SKM-1 (cell line): ENCODE measurements at regions not wholly inside any gene's neighbourhood (a gene's known extent, or its start where the extent isn't known, plus 50 kb on each side); places are given as distances from the start of the nearest gene placed in this dataset.

Source experiments
- DNase-seq: peaks from one replicate; lab custom pipeline; 2025; ENCODE audit not compliant: unreplicated experiment; lab: John Stamatoyannopoulos, UW

DNA sequence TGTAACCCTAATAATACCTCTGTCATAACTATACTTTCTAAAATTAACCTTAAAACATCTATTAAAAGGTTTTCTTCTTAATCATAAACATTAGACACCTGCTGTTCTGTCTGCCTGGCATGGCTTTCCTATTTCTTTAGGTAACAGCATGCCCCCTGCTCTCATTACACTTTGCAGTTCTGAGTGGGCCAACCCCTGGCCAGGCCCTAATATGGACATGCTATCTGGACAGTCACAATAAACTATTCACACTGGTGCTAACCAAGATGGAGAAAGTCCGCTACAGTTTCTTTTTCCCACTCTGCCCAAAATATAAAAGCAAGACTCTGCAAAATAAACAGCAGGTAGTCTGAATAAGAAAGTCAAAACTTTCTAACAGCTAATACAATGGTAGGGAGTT is 84.0 kb downstream of the ELAPOR2 start:
- no peak for DNase-seq

GRCh38 chr7:86972072-86972471 is 87.4 kb downstream of the ELAPOR2 start:
- DNase-seq: no peak

GRCh38 chr7:86970986-86971385 is 88.5 kb downstream of the ELAPOR2 start:
- no peak for DNase-seq

DNA sequence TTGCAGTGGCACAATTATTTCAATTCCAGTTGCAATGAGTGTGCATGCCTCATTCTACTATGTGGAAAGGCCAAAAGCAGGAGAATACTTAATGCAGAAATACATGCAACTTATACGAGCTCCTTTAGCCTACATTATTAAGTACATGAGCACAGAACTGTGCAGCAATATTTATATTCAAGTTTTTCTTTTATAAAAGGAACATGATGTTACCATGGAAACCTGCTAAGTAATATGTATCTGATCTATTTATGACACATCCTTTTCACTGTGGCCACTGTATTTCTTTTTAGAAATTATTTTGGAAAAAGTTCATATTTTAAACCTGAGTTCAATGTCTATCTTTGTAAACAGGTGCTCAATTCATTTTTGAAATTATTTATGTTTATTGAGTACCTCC is 88.9 kb downstream of the ELAPOR2 start:
- no peak for DNase-seq

DNA sequence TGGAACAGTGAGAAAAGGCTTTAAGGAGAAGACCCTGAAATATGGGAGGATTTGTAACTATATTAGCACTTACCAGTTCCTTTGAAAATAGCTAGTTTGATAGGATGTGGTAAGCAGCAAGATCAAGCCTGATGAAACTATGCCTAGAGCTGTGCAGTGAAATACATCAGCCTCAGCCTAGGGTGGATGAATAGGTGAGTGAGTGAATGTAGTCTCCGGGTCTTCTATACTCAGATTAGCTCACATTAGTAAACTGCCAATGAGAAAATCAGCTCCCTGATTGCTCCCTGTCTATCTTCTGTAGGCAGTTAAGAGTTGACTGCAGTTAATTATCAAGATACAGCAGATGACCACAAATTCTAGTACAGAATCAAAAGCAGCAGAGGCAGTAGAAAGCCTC is 89.6 kb downstream of the ELAPOR2 start:
- no peak for DNase-seq

DNA sequence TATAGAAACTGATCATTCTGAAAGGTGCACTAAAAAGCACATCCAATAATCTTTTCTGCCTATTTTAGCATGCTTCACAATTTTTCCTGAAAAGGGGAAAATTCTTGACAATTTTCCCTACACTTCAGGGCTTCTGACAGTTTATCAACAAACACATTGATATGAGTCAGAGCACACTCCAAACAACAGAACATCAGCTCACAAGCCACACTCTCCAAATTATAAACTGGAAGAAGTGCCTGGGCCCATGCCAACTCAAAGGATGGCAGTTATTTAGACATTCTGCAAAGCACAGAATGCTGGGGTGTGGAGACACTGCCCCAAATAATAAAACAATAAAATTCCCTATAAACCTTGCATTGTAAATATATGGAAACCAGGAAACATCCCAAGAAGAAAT is 90.8 kb downstream of the ELAPOR2 start:
- DNase-seq: no peak

DNA sequence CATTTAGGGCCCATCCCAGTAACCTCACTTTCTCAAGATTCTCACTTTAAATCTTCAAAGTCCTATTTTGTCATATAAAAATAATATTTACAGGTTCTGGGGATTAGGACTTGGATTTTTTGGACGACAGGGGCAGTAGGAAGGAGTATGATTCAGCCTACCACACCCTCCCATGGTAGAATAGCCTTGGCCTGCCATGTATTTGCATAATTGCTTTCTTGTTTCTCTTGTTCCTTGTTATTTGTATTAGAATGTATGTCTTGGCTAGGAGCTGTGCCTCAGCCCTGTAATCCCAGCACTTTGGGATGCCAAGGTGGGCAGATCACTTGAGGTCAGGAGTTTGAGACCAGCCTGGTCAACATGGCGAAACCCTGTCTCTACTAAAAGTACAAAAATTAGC is 92.5 kb downstream of the ELAPOR2 start:
- no peak for DNase-seq

DNA sequence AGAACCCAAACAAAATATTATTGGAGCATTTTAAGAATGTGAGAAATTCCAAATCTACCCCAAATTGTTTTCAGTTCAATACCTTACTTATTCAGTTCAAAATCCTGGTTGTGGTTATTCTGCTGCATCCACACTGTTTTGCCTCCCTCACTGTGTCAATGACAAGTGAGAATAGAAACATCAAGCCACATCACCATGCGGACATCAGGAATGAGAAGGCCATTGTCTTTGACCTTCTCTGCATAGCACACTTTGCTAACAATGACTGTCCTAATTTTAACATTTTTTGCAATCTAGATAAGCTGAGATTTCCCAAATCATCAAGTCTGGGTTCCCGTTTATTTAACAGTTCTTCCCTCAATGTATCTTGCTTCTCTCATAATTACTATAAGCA is 93.7 kb downstream of the ELAPOR2 start:
- no peak for DNase-seq

DNA sequence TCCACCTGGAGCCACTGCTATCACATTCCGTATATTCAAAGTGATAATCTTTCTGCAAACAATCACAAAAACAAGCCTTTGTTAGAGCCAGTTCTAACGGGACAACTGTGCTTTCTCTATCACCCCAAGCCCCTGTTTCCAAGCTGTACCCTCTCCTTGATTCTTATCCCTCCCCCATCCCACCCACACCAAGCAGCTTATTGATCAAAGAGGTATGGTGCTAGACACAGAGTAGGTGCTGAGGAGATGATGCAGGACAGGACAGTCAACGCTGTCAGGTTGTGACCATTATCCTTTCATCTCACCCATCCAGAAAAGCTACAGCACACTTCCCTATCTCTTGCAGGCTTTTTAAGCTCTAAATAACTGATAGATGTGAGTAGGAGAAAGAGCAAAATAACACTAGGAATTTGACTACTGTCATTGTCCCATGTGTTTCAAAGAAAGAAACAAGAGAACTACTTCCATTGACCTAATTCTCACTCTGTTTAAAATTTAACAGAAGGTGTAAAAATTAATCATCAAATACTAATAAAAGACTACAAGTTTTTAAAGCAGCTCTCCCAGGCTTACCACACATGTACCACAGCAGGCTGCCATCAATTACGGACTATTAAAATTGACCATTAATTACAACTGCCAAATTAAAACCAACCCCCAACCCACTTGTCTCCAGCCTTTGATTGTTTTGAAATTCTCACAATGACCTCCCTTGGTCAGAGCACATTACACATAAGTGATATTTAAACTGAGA is 94.3 kb downstream of the ELAPOR2 start:
- no peak for DNase-seq

- DNase-seq: no peak
These were observed 95.7 kb downstream of the ELAPOR2 start for GRCh38 chr7:86963599-86964230.

- no peak for DNase-seq
These were observed 96.8 kb downstream of the ELAPOR2 start for GRCh38 chr7:86962623-86963022.

DNA sequence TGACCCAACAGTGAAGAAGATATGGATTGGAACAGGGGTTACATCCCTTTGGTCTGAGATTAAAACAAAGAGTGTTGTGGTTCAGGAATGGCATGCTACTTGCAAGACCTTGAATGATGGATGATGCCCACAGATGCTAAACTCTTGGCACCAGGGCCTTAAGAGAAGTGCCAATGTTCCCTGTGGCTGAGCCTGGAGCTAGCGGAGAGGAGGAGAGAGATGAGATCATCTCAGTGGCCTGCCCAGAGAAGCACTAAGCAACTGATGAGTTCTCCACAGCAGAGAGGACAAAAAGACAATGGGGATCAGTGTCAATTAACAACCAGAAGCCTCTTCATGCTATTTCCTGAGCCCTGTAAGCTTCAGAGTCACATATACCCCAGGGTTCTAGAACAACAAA is 97.8 kb downstream of the ELAPOR2 start:
- DNase-seq: no peak

- no peak for DNase-seq
These were observed 101.1 kb downstream of the ELAPOR2 start for GRCh38 chr7:86958380-86958779.

DNA sequence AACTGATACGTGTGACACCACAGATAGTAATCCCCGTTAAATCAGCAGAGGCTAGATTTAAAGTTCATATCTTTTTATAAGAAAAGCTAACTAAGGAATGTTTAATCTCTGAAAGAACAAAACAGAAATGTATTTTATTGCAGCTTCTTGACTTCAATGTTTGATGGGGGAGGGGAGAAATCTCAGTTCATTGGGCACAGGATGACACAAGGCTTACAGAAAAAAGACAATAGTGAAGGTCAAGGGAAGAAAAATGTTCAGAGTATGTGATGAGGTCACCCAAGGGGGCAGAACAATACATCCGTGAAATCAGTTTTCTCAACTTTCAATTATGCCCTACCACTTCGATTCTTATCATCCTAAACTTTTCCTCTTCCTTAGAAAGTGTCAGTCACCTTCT is 102.9 kb downstream of the ELAPOR2 start:
- DNase-seq: no peak

DNA sequence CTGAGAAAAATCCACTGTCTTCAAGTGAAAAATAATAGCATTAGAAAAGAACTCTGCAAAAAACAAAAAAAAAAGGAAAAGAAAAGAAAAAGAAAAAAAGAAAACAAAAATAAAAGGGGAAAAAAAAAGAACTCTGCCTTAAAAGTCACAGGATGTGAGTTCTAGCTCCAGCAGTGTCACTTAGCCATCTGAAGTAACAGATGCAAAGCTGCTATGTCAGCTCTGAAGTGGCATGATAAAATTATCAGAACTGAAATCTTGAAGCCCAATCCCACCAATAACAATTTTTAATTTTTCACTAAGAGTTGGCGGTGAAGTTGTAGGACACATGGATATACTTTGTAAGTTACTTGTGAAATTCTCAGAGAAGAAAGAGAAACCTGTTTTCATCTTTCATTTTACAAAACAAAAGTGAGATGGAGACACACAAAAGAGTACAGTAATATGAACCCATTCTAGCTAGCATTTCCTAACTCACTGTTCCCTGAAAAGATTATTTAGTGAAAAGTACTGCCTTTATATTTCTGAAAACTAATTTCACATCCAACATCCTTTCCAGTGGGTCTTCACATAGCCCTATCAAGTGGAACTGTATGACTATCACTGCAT is 103.5 kb downstream of the ELAPOR2 start:
- no peak for DNase-seq

DNA sequence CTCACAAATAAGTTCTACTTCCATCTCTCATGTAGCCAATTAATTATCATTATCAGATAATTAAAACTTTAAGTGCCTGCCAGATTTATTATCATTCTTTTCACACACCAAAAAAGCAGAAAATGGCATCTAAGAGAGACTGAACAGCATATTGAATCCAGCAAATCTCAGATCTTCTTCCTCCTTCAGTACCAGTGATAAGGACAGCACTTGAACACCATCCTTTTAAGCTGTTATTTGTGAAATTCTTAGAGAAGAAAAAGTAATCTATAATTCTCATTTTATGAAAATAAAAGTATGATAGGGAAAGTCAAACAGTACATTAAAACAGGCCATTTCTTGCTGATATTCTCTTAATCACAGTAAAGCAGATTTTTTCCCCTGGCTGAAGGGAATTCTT is 104.5 kb downstream of the ELAPOR2 start:
- DNase-seq: no peak

DNA sequence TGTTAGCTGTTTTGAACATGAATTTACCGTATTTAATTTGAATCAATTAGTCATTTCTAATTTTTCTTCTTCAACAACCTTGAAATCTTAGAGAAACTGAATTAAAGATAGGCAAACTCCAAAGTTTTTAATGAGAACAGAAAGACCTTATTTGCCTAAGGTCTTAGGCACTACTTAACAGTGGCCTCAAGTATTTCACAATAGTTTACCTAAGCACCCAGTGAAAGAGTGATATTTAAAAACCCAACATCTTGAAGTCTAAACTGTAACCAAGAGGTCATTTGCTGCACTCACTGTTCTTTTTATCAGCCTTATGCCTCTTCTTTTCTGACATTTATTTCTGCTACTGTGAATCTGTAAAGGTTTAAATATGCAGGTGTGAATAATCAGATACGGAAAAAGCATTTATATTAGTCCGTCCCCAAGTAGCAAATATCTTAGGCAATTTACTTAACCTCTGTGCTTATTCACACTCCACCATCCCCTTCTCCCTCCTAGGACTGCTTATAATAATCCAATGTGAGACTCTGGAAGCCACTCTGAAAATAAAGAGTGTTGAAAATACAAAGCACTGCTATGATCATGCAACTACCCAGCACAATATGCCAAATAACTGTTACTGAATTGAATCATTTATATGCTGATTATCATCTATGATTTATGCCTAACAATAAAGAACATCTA is 105.7 kb downstream of the ELAPOR2 start:
- DNase-seq: no peak

- no peak for DNase-seq
These were observed 106.2 kb downstream of the ELAPOR2 start for GRCh38 chr7:86953219-86953618.

GRCh38 chr7:86951895-86952294 is 107.6 kb downstream of the ELAPOR2 start:
- DNase-seq: no peak

DNA sequence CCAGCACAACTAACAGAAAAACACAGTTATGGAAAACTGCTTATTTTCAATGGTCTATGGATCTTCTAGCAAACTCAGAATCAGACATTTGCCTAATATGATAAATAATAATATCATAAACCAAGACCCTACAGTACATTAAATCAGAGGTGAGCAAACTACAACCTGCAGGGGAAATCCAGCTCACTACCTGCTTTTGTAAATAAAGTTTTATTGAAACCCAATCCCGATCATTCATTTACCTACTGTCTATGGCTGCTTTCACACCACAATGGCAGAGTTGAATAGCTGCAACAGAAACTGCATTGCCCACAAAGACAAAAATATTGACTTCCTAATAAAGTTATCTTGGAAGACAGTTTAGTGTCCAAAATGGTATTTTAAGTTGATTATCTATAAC is 108.5 kb downstream of the ELAPOR2 start:
- no peak for DNase-seq

DNA sequence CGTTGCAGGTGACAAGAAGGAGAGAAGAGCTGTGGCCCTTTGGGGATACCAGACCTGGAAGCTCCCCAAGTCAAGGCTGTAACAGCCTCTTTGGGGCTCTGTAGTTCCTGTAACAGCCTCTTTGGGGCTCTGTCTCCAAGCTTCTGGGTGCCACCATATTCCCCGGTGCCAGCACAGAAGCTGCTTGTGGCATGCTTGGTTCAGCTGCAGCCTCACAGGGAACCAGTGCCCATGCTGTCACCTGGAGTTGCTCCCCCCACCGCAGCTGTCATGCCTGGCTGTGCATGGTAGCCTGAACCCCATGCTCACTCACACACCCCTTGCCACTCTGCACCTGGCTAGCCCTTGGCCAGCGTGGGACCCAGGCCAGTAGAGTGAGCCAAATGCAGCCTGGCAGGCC is 109.1 kb downstream of the ELAPOR2 start:
- no peak for DNase-seq

- DNase-seq: no peak
These were observed 109.6 kb downstream of the ELAPOR2 start for GRCh38 chr7:86949779-86950260.
